Thoracic aorta (tissue), 2 donors: ENCODE measurements at regions not wholly inside any gene's neighbourhood (a gene's known extent, or its start where the extent isn't known, plus 50 kb on each side); places are given as distances from the start of the nearest gene placed in this dataset.

Experiments
- ATAC-seq: fragments of 150-250 bp; one replicate; pipeline ENCODE4 v1.8.0; 2017; ENCODE audit warnings: low read depth; ENCODE audit not compliant: insufficient number of reproducible peaks, low FRiP score
- DNase-seq: peaks from one replicate; pipeline ENCODE4 v3.0.0-alpha.2; 2020; ENCODE audit warnings: low spot score
- H3K27ac ChIP-seq, 2 donors: fragments of 200-600 bp; sonication (generic); 1 replicate in 1 of 2; 2 replicates in 1 of 2; pipeline ENCODE4 v1.5.1; 2016; ENCODE audit warnings: mild to moderate bottlenecking in 2 of 2, moderate library complexity in 2 of 2
- H3K27me3 ChIP-seq: fragments of 200-600 bp; sonication (generic); replicated peaks from 2 replicates; pipeline ENCODE4 v1.6.0; 2016; ENCODE audit warnings: mild to moderate bottlenecking; ENCODE audit not compliant: insufficient read depth
- H3K36me3 ChIP-seq: fragments of 200-600 bp; sonication (generic); one replicate; pipeline ENCODE4 v1.5.1; 2016
- H3K4me1 ChIP-seq, 2 donors: fragments of 200-600 bp; sonication (generic); 1 replicate in 1 of 2; 2 replicates in 1 of 2; pipeline versions ENCODE4 v1.5.1 to v1.6.0; 2016; ENCODE audit warnings: low read depth in 2 of 2, mild to moderate bottlenecking in 1 of 2; ENCODE audit not compliant: control insufficient read depth in 1 of 2
- H3K4me3 ChIP-seq: fragments of 200-600 bp; sonication (generic); 2 replicates; pipeline ENCODE4 v1.5.1; 2016; ENCODE audit warnings: mild to moderate bottlenecking
- H3K9me3 ChIP-seq: fragments of 200-600 bp; sonication (generic); 2 replicates; pipeline ENCODE4 v1.5.1; 2016
- TF ChIP-seq, protein P1 (sequence below): fragments of 200-600 bp; sonication (generic); IDR thresholded peaks from one replicate; pipeline ENCODE4 v1.5.1; 2019; ENCODE audit warnings: antibody characterized with exemption

DNA sequence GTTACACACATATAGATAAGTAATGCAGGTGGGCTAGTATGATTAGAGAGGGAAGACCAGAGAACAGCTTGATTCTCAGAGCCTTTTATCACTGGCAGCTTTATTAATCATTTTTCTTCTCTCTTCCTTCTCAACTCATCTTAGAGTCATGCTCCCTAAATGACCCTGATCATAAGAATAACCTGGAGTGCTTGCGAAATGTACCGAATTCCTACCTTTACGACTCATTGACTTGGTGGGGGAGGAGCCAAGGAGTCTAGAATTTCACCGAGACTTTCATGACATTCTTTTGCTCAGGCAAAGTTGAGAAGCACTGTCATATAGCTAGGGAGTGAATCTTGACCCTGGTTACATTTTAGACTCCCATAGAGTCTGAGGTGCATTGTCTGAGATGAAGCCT lies 298.9 kb upstream of the PUDP start:
- TF ChIP-seq, protein P1, sequence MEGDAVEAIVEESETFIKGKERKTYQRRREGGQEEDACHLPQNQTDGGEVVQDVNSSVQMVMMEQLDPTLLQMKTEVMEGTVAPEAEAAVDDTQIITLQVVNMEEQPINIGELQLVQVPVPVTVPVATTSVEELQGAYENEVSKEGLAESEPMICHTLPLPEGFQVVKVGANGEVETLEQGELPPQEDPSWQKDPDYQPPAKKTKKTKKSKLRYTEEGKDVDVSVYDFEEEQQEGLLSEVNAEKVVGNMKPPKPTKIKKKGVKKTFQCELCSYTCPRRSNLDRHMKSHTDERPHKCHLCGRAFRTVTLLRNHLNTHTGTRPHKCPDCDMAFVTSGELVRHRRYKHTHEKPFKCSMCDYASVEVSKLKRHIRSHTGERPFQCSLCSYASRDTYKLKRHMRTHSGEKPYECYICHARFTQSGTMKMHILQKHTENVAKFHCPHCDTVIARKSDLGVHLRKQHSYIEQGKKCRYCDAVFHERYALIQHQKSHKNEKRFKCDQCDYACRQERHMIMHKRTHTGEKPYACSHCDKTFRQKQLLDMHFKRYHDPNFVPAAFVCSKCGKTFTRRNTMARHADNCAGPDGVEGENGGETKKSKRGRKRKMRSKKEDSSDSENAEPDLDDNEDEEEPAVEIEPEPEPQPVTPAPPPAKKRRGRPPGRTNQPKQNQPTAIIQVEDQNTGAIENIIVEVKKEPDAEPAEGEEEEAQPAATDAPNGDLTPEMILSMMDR = no peak
- H3K27me3 ChIP-seq = no peaks in the 10 kb centered on the region
- H3K36me3 ChIP-seq = no peaks in the 10 kb centered on the region
- no peak overlapping the region for H3K27ac ChIP-seq
- H3K4me1 ChIP-seq = no peaks in the 10 kb centered on the region
- no peaks in the 10 kb centered on the region for H3K9me3 ChIP-seq
- no peak overlapping the region for H3K4me3 ChIP-seq
- DNase-seq = no peak
- ATAC-seq = no peak

DNA sequence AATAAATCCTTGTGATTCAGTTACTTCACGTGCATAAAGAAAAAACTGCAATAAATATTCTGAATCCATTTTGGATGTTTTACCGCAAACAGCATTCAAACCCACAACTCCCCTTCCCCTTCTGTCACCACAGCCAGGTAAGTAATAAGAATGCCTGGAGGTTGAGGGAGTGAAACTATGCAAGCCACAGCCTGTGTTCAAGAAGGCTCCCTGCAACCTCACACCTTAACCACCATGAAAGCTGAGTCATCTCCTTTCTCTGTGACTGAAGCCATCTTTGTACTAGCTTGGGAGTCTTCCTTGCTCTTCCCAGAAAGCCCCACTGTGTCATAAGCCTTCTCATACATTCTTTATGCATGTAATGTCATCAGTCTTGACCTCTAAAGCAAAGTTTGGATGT lies 297.0 kb upstream of the PUDP start:
- H3K27me3 ChIP-seq = no peaks in the 10 kb centered on the region
- DNase-seq (no peak), ATAC-seq (no peak)
- H3K4me1 ChIP-seq = no peaks in the 10 kb centered on the region
- H3K36me3 ChIP-seq = no peaks in the 10 kb centered on the region
- no peaks in the 10 kb centered on the region for H3K9me3 ChIP-seq
- H3K4me3 ChIP-seq = no peak overlapping the region
- H3K27ac ChIP-seq = no peak overlapping the region
- TF ChIP-seq, protein P1 = no peak

DNA sequence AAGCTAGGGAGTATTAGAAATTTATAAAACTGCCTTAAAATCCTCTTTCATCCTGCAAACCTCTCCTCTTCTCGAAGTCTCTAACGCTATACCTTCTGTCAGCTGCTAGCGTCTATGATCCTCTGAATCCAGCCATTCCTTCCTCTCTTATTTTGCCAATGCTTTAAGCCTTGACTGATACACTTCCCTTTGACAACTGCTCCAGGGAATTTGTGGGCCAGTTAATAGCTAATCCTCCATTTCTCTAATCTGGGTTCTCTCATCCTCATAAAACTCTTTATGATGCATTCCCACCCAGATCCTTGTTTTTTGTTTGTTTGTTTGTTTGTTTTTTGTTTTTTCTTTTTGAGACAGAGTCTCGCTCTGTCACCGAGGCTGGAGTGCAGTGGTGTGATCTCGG lies 293.6 kb upstream of the PUDP start:
- TF ChIP-seq, protein P1 = no peak
- Histone ChIP-seq H3K27me3 (no peaks in the 10 kb centered on the region), H3K4me3 (no peak overlapping the region), H3K9me3 (no peaks in the 10 kb centered on the region), H3K4me1 (no peaks in the 10 kb centered on the region), H3K36me3 (no peaks in the 10 kb centered on the region), H3K27ac (no peak overlapping the region)
- ATAC-seq (no peak), DNase-seq (no peak)

DNA sequence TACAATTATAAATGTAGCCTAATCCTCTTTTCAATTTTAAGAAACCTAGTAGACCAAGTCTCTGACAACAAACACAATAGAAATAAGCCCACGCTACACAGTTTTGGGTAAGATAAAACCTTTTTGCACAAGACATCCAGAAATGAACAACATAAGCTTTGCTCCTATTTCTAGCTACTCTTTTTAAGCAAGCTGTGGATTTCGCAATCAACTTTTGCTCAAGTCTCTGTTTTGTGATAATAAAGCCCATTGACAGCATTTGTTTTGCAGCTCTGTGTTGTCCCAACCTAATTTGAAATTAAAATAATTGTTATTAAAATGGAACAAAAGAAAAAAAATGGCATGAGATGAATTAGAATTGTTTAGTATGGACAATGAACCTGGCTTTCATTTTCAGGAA lies 287.9 kb upstream of the PUDP start:
- Histone ChIP-seq H3K27ac (no peak overlapping the region), H3K27me3 (no peaks in the 10 kb centered on the region), H3K9me3 (no peaks in the 10 kb centered on the region), H3K4me1 (no peaks in the 10 kb centered on the region), H3K36me3 (no peaks in the 10 kb centered on the region), H3K4me3 (no peak overlapping the region)
- DNase-seq (no peak), ATAC-seq (no peak)
- TF ChIP-seq, protein P1 = no peak

DNA sequence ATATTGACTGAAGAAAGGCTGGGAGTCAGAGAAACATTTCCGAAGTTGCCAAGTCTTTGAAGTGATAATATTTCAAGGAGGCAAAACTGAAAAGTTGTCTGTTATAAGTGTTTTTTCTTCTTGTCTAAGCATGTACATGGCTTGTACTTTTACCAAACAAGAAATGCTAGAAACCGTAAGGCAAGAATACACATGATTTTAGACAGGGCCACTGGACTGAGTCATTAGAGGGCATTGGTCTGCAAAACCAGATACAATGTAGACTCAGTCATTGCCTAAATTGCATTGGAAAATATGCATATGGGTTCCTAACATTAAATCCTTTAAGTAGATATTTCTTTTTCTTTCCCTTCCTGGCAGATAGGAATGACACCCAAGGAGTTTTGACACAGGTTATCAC lies 284.9 kb upstream of the PUDP start:
- Histone ChIP-seq H3K4me1 (no peaks in the 10 kb centered on the region), H3K9me3 (no peaks in the 10 kb centered on the region), H3K4me3 (no peak overlapping the region), H3K36me3 (no peaks in the 10 kb centered on the region), H3K27ac (no peak overlapping the region), H3K27me3 (no peaks in the 10 kb centered on the region)
- no peak for DNase-seq
- ATAC-seq = no peak
- TF ChIP-seq, protein P1 = no peak
